SK-N-SH (cell line): ENCODE measurements at regions not wholly inside any gene's neighbourhood (a gene's known extent, or its start where the extent isn't known, plus 50 kb on each side); places are given as distances from the start of the nearest gene placed in this dataset.

Source experiments
- CTCF ChIA-PET: fragments of 300-600, 350-600 bp; formaldehyde crosslinking; extraction: SDS; loops from one replicate; lab custom pipeline; 2021; lab: Yijun Ruan, JAX
- POLR2A ChIA-PET: fragments of 350-600 bp; sonication (Branson Sonifier 250); formaldehyde crosslinking; extraction: SDS; loops from one replicate; lab custom pipeline; 2020; ENCODE audit warnings: antibody characterized with exemption, inconsistent platforms; lab: Yijun Ruan, JAX
- DNase-seq: peaks from one replicate; pipeline ENCODE4 v3.0.0; 2012
- H2AFZ ChIP-seq: fragments of 200-600 bp; sonication (generic); 2 replicates; pipeline ENCODE4 v1.8.1; 2016; ENCODE audit warnings: antibody characterized with exemption, mild to moderate bottlenecking, low read depth
- H3F3A ChIP-seq: fragments of 200-600 bp; sonication (generic); replicated peaks from 2 replicates; pipeline ENCODE3; 2016; ENCODE audit warnings: antibody characterized with exemption, mild to moderate bottlenecking; ENCODE audit not compliant: insufficient read depth
- H3K27ac ChIP-seq, 2 experiments: fragments of 200-500 bp in 1 of 2; fragments of 200-600 bp in 1 of 2; sonication (Bioruptor generic) in 1 of 2; sonication (generic), shearing (Covaris generic) in 1 of 2; 2 replicates each; pipeline versions ENCODE4 v1.5.1 to v1.6.1; 2014 to 2016; ENCODE audit warnings: low read depth in 2 of 2, inconsistent platforms in 1 of 2, low read length in 1 of 2, mild to moderate bottlenecking in 1 of 2, mixed read lengths in 1 of 2
- H3K27me3 ChIP-seq: fragments of 200-600 bp; sonication (generic), shearing (Covaris generic); 2 replicates; pipeline ENCODE4 v1.6.1; 2016; ENCODE audit warnings: mixed run types; ENCODE audit not compliant: insufficient read depth
- H3K36me3 ChIP-seq, 2 experiments: fragments of 200-500 bp in 1 of 2; fragments of 200-600 bp in 1 of 2; sonication (Bioruptor generic) in 1 of 2; sonication (generic) in 1 of 2; replicated peaks in 1 of 2; 2 replicates each; pipeline versions ENCODE3 to v1.5.1; 2014 to 2016; ENCODE audit warnings: low read length in 1 of 2, mild to moderate bottlenecking in 1 of 2; ENCODE audit not compliant: insufficient read depth in 2 of 2, control insufficient read depth in 1 of 2
- H3K4me1 ChIP-seq, 2 experiments: fragments of 200-500 bp in 1 of 2; fragments of 200-600 bp in 1 of 2; sonication (Bioruptor generic) in 1 of 2; sonication (generic), shearing (Covaris generic) in 1 of 2; 2 replicates each; pipeline versions ENCODE4 v1.5.1 to v1.6.1; 2014 to 2016; ENCODE audit warnings: low read depth in 1 of 2, low read length in 1 of 2, mixed run types in 1 of 2; ENCODE audit not compliant: insufficient read depth in 2 of 2, control insufficient read depth in 1 of 2
- H3K4me2 ChIP-seq: fragments of 200-600 bp; sonication (generic), shearing (Covaris generic); 2 replicates; pipeline ENCODE4 v1.6.1; 2017; ENCODE audit warnings: mixed run types
- H3K4me3 ChIP-seq, 2 experiments: fragments of 200-500 bp in 1 of 2; fragments of 200-600 bp in 1 of 2; sonication (Bioruptor generic) in 1 of 2; sonication (generic), shearing (Covaris generic) in 1 of 2; 2 replicates each; pipeline versions ENCODE4 v1.5.1 to v1.8.1; 2014 to 2016; ENCODE audit warnings: low read depth in 2 of 2, inconsistent platforms in 1 of 2, low read length in 1 of 2, mild to moderate bottlenecking in 1 of 2, mixed read lengths in 1 of 2, moderate library complexity in 1 of 2
- H3K79me2 ChIP-seq: fragments of 200-600 bp; sonication (generic); 2 replicates; pipeline ENCODE4 v1.8.1; 2017; ENCODE audit warnings: mild to moderate bottlenecking; ENCODE audit not compliant: insufficient read depth
- H3K9ac ChIP-seq: fragments of 200-600 bp; sonication (generic); 2 replicates; pipeline ENCODE4 v1.6.1; 2017; ENCODE audit warnings: mixed run types
- H3K9me2 ChIP-seq: fragments of 200-600 bp; sonication (generic); 2 replicates; pipeline ENCODE4 v1.6.1; 2017; ENCODE audit warnings: mixed run types
- H3K9me3 ChIP-seq: fragments of 200-600 bp; sonication (generic); 2 replicates; pipeline ENCODE4 v1.6.1; 2017; ENCODE audit warnings: mixed run types, mild to moderate bottlenecking, moderate library complexity
- H4K20me1 ChIP-seq: fragments of 200-600 bp; sonication (generic); 2 replicates; pipeline ENCODE4 v1.6.1; 2017; ENCODE audit warnings: mild to moderate bottlenecking, mixed run types; ENCODE audit not compliant: insufficient read depth
- CHD2 ChIP-seq: fragments of 150-350 bp; IDR thresholded peaks from 2 replicates; pipeline ENCODE4 v1.6.1; 2018; ENCODE audit warnings: low read length; ENCODE audit not compliant: partially characterized antibody
- EP300 ChIP-seq, 2 experiments: IDR thresholded peaks; 2 replicates each; pipeline versions ENCODE4 v1.4.0 to v1.6.1; 2012; ENCODE audit warnings: borderline replicate concordance in 1 of 2, low read depth in 1 of 2, low read length in 1 of 2
- FOXM1 ChIP-seq: IDR thresholded peaks from 2 replicates; pipeline ENCODE4 v1.4.0; 2012; ENCODE audit warnings: low read depth, mild to moderate bottlenecking
- JUND ChIP-seq: IDR thresholded peaks from 2 replicates; pipeline ENCODE4 v1.4.0; 2012
- MXI1 ChIP-seq: IDR thresholded peaks from 2 replicates; pipeline ENCODE4 v1.6.1; 2012; ENCODE audit warnings: mild to moderate bottlenecking, low read depth, low read length, improper control_type of control experiment
- NFIC ChIP-seq: IDR thresholded peaks from 2 replicates; pipeline ENCODE4 v1.4.0; 2012; ENCODE audit warnings: borderline replicate concordance
- NRF1 ChIP-seq: IDR thresholded peaks from 2 replicates; pipeline ENCODE4 v1.6.1; 2012; ENCODE audit warnings: low read depth, mild to moderate bottlenecking, low read length
- PBX3 ChIP-seq: IDR thresholded peaks from 2 replicates; pipeline ENCODE4; 2012
- POLR2AphosphoS5 ChIP-seq: IDR thresholded peaks from 2 replicates; pipeline ENCODE4 v1.6.1; 2012; ENCODE audit warnings: low read depth, low read length
- RAD21 ChIP-seq: IDR thresholded peaks from 2 replicates; pipeline ENCODE4 v1.6.1; 2012; ENCODE audit warnings: mild to moderate bottlenecking, low read length
- RCOR1 ChIP-seq: fragments of 150-350 bp; IDR thresholded peaks from 2 replicates; pipeline ENCODE4 v1.6.1; 2017; ENCODE audit warnings: antibody characterized with exemption, low read length
- REST ChIP-seq: IDR thresholded peaks from 2 replicates; pipeline ENCODE4 v1.6.1; 2012; ENCODE audit warnings: mild to moderate bottlenecking, low read depth, low read length, moderate library complexity
- RFX5 ChIP-seq: IDR thresholded peaks from 2 replicates; pipeline ENCODE4 v1.6.1; 2012; ENCODE audit warnings: mild to moderate bottlenecking, improper control_type of control experiment, low read length
- SIN3A ChIP-seq: IDR thresholded peaks from 2 replicates; pipeline ENCODE4 v1.6.1; 2012; ENCODE audit warnings: low read depth, mild to moderate bottlenecking, low read length, moderate library complexity, borderline replicate concordance
- SMC3 ChIP-seq: IDR thresholded peaks from 2 replicates; pipeline ENCODE4 v1.6.1; 2012; ENCODE audit warnings: low read depth, low read length, improper control_type of control experiment
- TCF12 ChIP-seq: IDR thresholded peaks from 2 replicates; pipeline ENCODE4 v1.4.0; 2012
- TEAD4 ChIP-seq: IDR thresholded peaks from 2 replicates; pipeline ENCODE4 v1.4.0; 2012; ENCODE audit warnings: mild to moderate bottlenecking, borderline replicate concordance; ENCODE audit not compliant: insufficient read depth
- ZBTB33 ChIP-seq: IDR thresholded peaks from 2 replicates; pipeline ENCODE4 v1.4.0; 2012; ENCODE audit warnings: low read depth, borderline replicate concordance

GRCh38 chr4:145316897-145317574, 136.6 kb upstream of the OTUD4 start (continued):
- TF ChIP-seq PBX3: peak; percentile 77
- no peak for TF ChIP-seq SIN3A
- no peak for TF ChIP-seq CHD2
- TF ChIP-seq MXI1: no peak
- no peak for TF ChIP-seq ZBTB33
- peak; percentile 61; the same call in 1 of the 2 replicates for TF ChIP-seq NFIC
- peak; percentile 76 for TF ChIP-seq TCF12

GRCh38 chr4:145315811-145316225, 135.4 kb upstream of the OTUD4 start:
- no peak for DNase-seq
- CTCF ChIA-PET: no interaction called here
- no peak overlapping the region for H3K4me2 ChIP-seq
- POLR2A ChIA-PET: no interaction called here
- no peaks in the 10 kb centered on the region for H3K79me2 ChIP-seq
- H3K9me2 ChIP-seq: no peaks in the 10 kb centered on the region
- no peaks in the 10 kb centered on the region for H3F3A ChIP-seq
- no peaks in the 10 kb centered on the region; a peak in 1 of 4 replicates for H3K4me1 ChIP-seq
- no peaks in the 10 kb centered on the region for H3K9me3 ChIP-seq
- no peak for TF ChIP-seq NRF1
- TF ChIP-seq RAD21: no peak
- TF ChIP-seq POLR2AphosphoS5: peak; percentile 90
- TF ChIP-seq MXI1: no peak
- TF ChIP-seq SMC3: no peak
- peak; percentile 41; the same call in 1 of the 2 replicates for TF ChIP-seq NFIC
- peak; percentile 59 to 78; a peak in 3 of 4 replicates for TF ChIP-seq EP300 (IDR thresholded peaks at IDR 0.05; ENCODE audit: borderline replicate concordance in 1 of 2, low read depth in 1 of 2, low read length in 1 of 2)
- TF ChIP-seq TCF12: peak; percentile 99
- TF ChIP-seq CHD2: no peak
- TF ChIP-seq FOXM1: peak; percentile 79; the same call in 1 of the 2 replicates
- TF ChIP-seq ZBTB33: no peak
- TF ChIP-seq SIN3A: 0 out of 2 replicates have a peak, but pooled peaks have one; percentile 29
- TF ChIP-seq TEAD4: peak; percentile 73
- TF ChIP-seq PBX3: peak; percentile 83; the same call in 1 of the 2 replicates
- TF ChIP-seq RCOR1: no peak
- TF ChIP-seq REST: no peak
- no peak for TF ChIP-seq RFX5
- 0 out of 2 replicates have a peak, but pooled peaks have one; percentile 19 for TF ChIP-seq JUND
- no peaks in the 10 kb centered on the region for H4K20me1 ChIP-seq
- peak overlapping the region; percentile 19 to 79; a peak in 2 of 4 replicates for H3K27ac ChIP-seq
- no peak overlapping the region for H3K4me3 ChIP-seq
- H3K9ac ChIP-seq: no peak overlapping the region
- H2AFZ ChIP-seq: no peak overlapping the region
- no peaks in the 10 kb centered on the region for H3K27me3 ChIP-seq
- no peaks in the 10 kb centered on the region for H3K36me3 ChIP-seq
